ENCODE measurements at regions not wholly inside any gene's neighbourhood (a gene's known extent, or its start where the extent isn't known, plus 50 kb on each side); places are given as distances from the start of the nearest gene placed in this dataset.
"Not testable (repeated sequence)": the region's sequence is repeated elsewhere in the genome, so short reads cannot be mapped to it uniquely, and the experiment has no call there.

- Histone ChIP-seq H3K9me3 (no peaks in the 10 kb centered on the region), H3K4me1 (no peaks in the 10 kb centered on the region), H3K4me3 (no peak overlapping the region), H3K27me3 (no peaks in the 10 kb centered on the region), H3K36me3 (ENCODE audit: low read depth, missing control alignments) (no peaks in the 10 kb centered on the region), H3K27ac (no peak overlapping the region)
- 91 to 96% methylated on average over 3 of the region's 3 CpGs for WGBS, 2 donors
- DNase-seq = no peak
- intact Hi-C loops (cut with DNase I; ENCODE audit: low total_unique reads) = no loop called here
- TF ChIP-seq CTCF (IDR thresholded peaks at IDR 0.05) = no peak
- no peak for TF ChIP-seq POLR2A (IDR thresholded peaks at IDR 0.05)
Observed at GRCh38 chr2:128612628-128613027, 294.0 kb upstream of the HS6ST1 start.

- no peaks in the 10 kb centered on the region for H3K4me1 ChIP-seq
- no peaks in the 10 kb centered on the region for H3K36me3 ChIP-seq (ENCODE audit: low read depth, missing control alignments)
- no peaks in the 10 kb centered on the region for H3K27me3 ChIP-seq
- intact Hi-C loops (cut with DNase I; ENCODE audit: low total_unique reads) = no loop called here
- H3K4me3 ChIP-seq = no peak overlapping the region
- no peaks in the 10 kb centered on the region for H3K9me3 ChIP-seq
- no peak for DNase-seq
- TF ChIP-seq POLR2A (IDR thresholded peaks at IDR 0.05) (no peak), CTCF (IDR thresholded peaks at IDR 0.05) (no peak)
- WGBS, 2 donors = 93 to 94% methylated on average over 5 to 7 of the region's 7 CpGs
- no peak overlapping the region for H3K27ac ChIP-seq
Observed at GRCh38 chr2:128613351-128613750, 294.7 kb upstream of the HS6ST1 start.

GRCh38 chr2:128613876-128614275, 295.2 kb upstream of the HS6ST1 start:
- H3K9me3 ChIP-seq = no peaks in the 10 kb centered on the region
- TF ChIP-seq CTCF (IDR thresholded peaks at IDR 0.05) (no peak), POLR2A (IDR thresholded peaks at IDR 0.05) (no peak)
- no peak for DNase-seq
- no peak overlapping the region for H3K27ac ChIP-seq
- 92 to 96% methylated on average over 4 of the region's 4 CpGs for WGBS, 2 donors
- H3K27me3 ChIP-seq = no peaks in the 10 kb centered on the region
- intact Hi-C loops (cut with DNase I; ENCODE audit: low total_unique reads) = no loop called here
- no peaks in the 10 kb centered on the region for H3K36me3 ChIP-seq (ENCODE audit: low read depth, missing control alignments)
- H3K4me1 ChIP-seq = no peaks in the 10 kb centered on the region
- no peak overlapping the region for H3K4me3 ChIP-seq

- H3K9me3 ChIP-seq; H3K4me1 ChIP-seq; H3K27ac ChIP-seq; DNase-seq; H3K27me3 ChIP-seq; intact Hi-C loops (cut with DNase I; ENCODE audit: low total_unique reads); H3K36me3 ChIP-seq (ENCODE audit: low read depth, missing control alignments); H3K4me3 ChIP-seq: not testable (repeated sequence)
- WGBS, 2 donors = 91 to 92% methylated on average over 6 of the region's 6 CpGs
Observed at GRCh38 chr2:128614907-128615306, 296.2 kb upstream of the HS6ST1 start.

GRCh38 chr2:128615571-128615970, 296.9 kb upstream of the HS6ST1 start:
- no peak for DNase-seq
- H3K27ac ChIP-seq = no peak overlapping the region
- no peaks in the 10 kb centered on the region for H3K9me3 ChIP-seq
- no peaks in the 10 kb centered on the region for H3K27me3 ChIP-seq
- intact Hi-C loops (cut with DNase I; ENCODE audit: low total_unique reads) = no loop called here
- 85 to 94% methylated on average over 9 of the region's 9 CpGs for WGBS, 2 donors
- peaks cover 4% of the 10 kb centered on the region for H3K4me1 ChIP-seq
- TF ChIP-seq POLR2A (IDR thresholded peaks at IDR 0.05) (no peak), CTCF (IDR thresholded peaks at IDR 0.05) (no peak)
- H3K4me3 ChIP-seq = no peak overlapping the region
- H3K36me3 ChIP-seq (ENCODE audit: low read depth, missing control alignments) = no peaks in the 10 kb centered on the region

All from testis (tissue), 2 donors.